GM12878 (cell line): ENCODE measurements at regions not wholly inside any gene's neighbourhood (a gene's known extent, or its start where the extent isn't known, plus 50 kb on each side); places are given as distances from the start of the nearest gene placed in this dataset.

Experiments used
- BACH1 ChIP-seq: fragments of 450-650 bp; IDR thresholded peaks from 2 replicates; pipeline ENCODE4 v1.6.1; 2017; ENCODE audit warnings: mild to moderate bottlenecking, borderline replicate concordance
- BCL3 ChIP-seq: IDR thresholded peaks from 2 replicates; pipeline ENCODE4 v1.6.1; 2011; ENCODE audit warnings: borderline replicate concordance, low read depth, mild to moderate bottlenecking, moderate library complexity, low read length; ENCODE audit not compliant: insufficient read depth, poor library complexity, severe bottlenecking
- BMI1 ChIP-seq: fragments of 450-650 bp; IDR thresholded peaks from 2 replicates; pipeline ENCODE4 v1.6.1; 2016; ENCODE audit warnings: mild to moderate bottlenecking, moderate library complexity, borderline replicate concordance
- CHD2 ChIP-seq: IDR thresholded peaks from 2 replicates; pipeline ENCODE4 v1.6.1; 2011; ENCODE audit warnings: low read depth, low read length, improper control_type of control experiment, borderline replicate concordance
- CREB1 ChIP-seq: IDR thresholded peaks from 2 replicates; pipeline ENCODE4 v1.6.1; 2012; ENCODE audit warnings: low read depth, mild to moderate bottlenecking, inconsistent platforms
- CUX1 ChIP-seq: IDR thresholded peaks from 2 replicates; pipeline ENCODE4 v1.6.1; 2012; ENCODE audit warnings: improper control_type of control experiment, low read depth, low read length; ENCODE audit not compliant: insufficient replicate concordance
- EGR1 ChIP-seq, 2 experiments: IDR thresholded peaks; 1 replicate in 1 of 2; 2 replicates in 1 of 2; pipeline ENCODE4 v1.6.1; 2011 to 2012; ENCODE audit warnings: low read depth in 2 of 2, low read length in 2 of 2, borderline replicate concordance in 1 of 2, mild to moderate bottlenecking in 1 of 2, moderate library complexity in 1 of 2
- FOS ChIP-seq: IDR thresholded peaks from 3 replicates; pipeline ENCODE4 v1.6.1; 2011; ENCODE audit warnings: borderline replicate concordance; ENCODE audit not compliant: insufficient read length; ENCODE audit errors: extremely low read depth
- HCFC1 ChIP-seq: fragments of 150-350 bp; IDR thresholded peaks from 2 replicates; pipeline ENCODE4 v1.6.1; 2014; ENCODE audit warnings: low read length
- JUNB ChIP-seq: IDR thresholded peaks from 2 replicates; pipeline ENCODE4 v1.6.1; 2016; ENCODE audit warnings: antibody characterized with exemption, mild to moderate bottlenecking
- JUND ChIP-seq: IDR thresholded peaks from 2 replicates; pipeline ENCODE4 v1.6.1; 2012; ENCODE audit warnings: low read depth, mild to moderate bottlenecking, low read length, improper control_type of control experiment, moderate library complexity
- MEF2B ChIP-seq: fragments of 450-650 bp; IDR thresholded peaks from 2 replicates; pipeline ENCODE4 v1.6.1; 2018; ENCODE audit warnings: mild to moderate bottlenecking, moderate library complexity; ENCODE audit not compliant: partially characterized antibody, poor library complexity, severe bottlenecking
- NBN ChIP-seq: fragments of 450-650 bp; IDR thresholded peaks from 2 replicates; pipeline ENCODE4 v1.6.1; 2016
- NFIC ChIP-seq: IDR thresholded peaks from 2 replicates; pipeline ENCODE4 v1.6.1; 2012; ENCODE audit warnings: low read depth, mild to moderate bottlenecking, inconsistent platforms, low read length, moderate library complexity
- NR2C2 ChIP-seq: IDR thresholded peaks from 2 replicates; pipeline ENCODE4 v1.6.1; 2011; ENCODE audit warnings: borderline replicate concordance, low read depth; ENCODE audit not compliant: control insufficient read depth, insufficient read length
- POLR2AphosphoS2 ChIP-seq: IDR thresholded peaks from 2 replicates; pipeline ENCODE4 v1.6.1; 2011; ENCODE audit warnings: low read depth, mild to moderate bottlenecking, low read length, improper control_type of control experiment, moderate library complexity
- POLR2AphosphoS5 ChIP-seq: IDR thresholded peaks from 2 replicates; pipeline ENCODE4 v1.6.1; 2011; ENCODE audit warnings: mild to moderate bottlenecking, low read length, inconsistent platforms
- SIN3A ChIP-seq: IDR thresholded peaks from 2 replicates; pipeline ENCODE4 v1.6.1; 2012; ENCODE audit warnings: low read depth, low read length, improper control_type of control experiment
- STAT1 ChIP-seq: fragments of 450-650 bp; conservative IDR thresholded peaks from 2 replicates; pipeline ENCODE4 v1.6.1; 2014; ENCODE audit warnings: antibody characterized with exemption, mild to moderate bottlenecking
- ZBTB4 ChIP-seq: fragments of 450-650 bp; formaldehyde crosslinking; IDR thresholded peaks from 2 replicates; pipeline ENCODE4 v1.4.0; 2022; ENCODE audit warnings: mild to moderate bottlenecking, moderate library complexity
- ZZZ3 ChIP-seq: IDR thresholded peaks from 2 replicates; pipeline ENCODE4 v1.6.1; 2011; ENCODE audit warnings: low read depth; ENCODE audit not compliant: control insufficient read depth, insufficient read length

- no peak for TF ChIP-seq ZBTB4 (CRISPR knock-in tag)
- TF ChIP-seq MEF2B: no peak
- TF ChIP-seq BACH1: no peak
- TF ChIP-seq NBN: no peak
- TF ChIP-seq HCFC1: no peak
- no peak for TF ChIP-seq ZZZ3
- TF ChIP-seq JUNB: no peak
- TF ChIP-seq NFIC: no peak
- 0 out of 2 replicates have a peak, but pooled peaks have one; percentile 48 for TF ChIP-seq STAT1
- TF ChIP-seq POLR2AphosphoS5: no peak
- no peak for TF ChIP-seq BMI1
- TF ChIP-seq POLR2AphosphoS2: no peak
- no peak for TF ChIP-seq JUND
- no peak for TF ChIP-seq CREB1
- no peak for TF ChIP-seq EGR1 (IDR thresholded peaks at IDR 0.05; ENCODE audit: borderline replicate concordance in 1 of 2, low read depth in 2 of 2, low read length in 2 of 2)
- TF ChIP-seq BCL3: no peak
- no peak for TF ChIP-seq FOS
- no peak for TF ChIP-seq SIN3A
- no peak for TF ChIP-seq CUX1
- no peak for TF ChIP-seq CHD2
- TF ChIP-seq NR2C2: no peak
Measured at GRCh38 chr3:127455541-127456450, 134.7 kb downstream of the TPRA1 start (continued).
